ENCODE measurements at regions not wholly inside any gene's neighbourhood (a gene's known extent, or its start where the extent isn't known, plus 50 kb on each side); places are given as distances from the start of the nearest gene placed in this dataset.

GRCh38 chr1:168945870-168946269, 160.6 kb upstream of the ATP1B1 start:
- no peak overlapping the region for H3K4me3 ChIP-seq (ENCODE audit: low read depth, low read length)
- DNase-seq (ENCODE audit: low read depth), result no peak
- no peak for TF ChIP-seq CTCF (IDR thresholded peaks at IDR 0.05; ENCODE audit: insufficient read depth, low read length)

GRCh38 chr1:168947041-168947440, 159.4 kb upstream of the ATP1B1 start:
- no peak for TF ChIP-seq CTCF (IDR thresholded peaks at IDR 0.05; ENCODE audit: insufficient read depth, low read length)
- DNase-seq (ENCODE audit: low read depth), result no peak
- H3K4me3 ChIP-seq (ENCODE audit: low read depth, low read length), result no peak overlapping the region

- DNase-seq (ENCODE audit: low read depth), result no peak
- no peak for TF ChIP-seq CTCF (IDR thresholded peaks at IDR 0.05; ENCODE audit: insufficient read depth, low read length)
- no peak overlapping the region for H3K4me3 ChIP-seq (ENCODE audit: low read depth, low read length)
These were observed 156.8 kb upstream of the ATP1B1 start for GRCh38 chr1:168949672-168950071.

GRCh38 chr1:168957818-168958217, 148.7 kb upstream of the ATP1B1 start:
- no peak for DNase-seq (ENCODE audit: low read depth)
- no peak for TF ChIP-seq CTCF (IDR thresholded peaks at IDR 0.05; ENCODE audit: insufficient read depth, low read length)
- no peak overlapping the region for H3K4me3 ChIP-seq (ENCODE audit: low read depth, low read length)

DNA sequence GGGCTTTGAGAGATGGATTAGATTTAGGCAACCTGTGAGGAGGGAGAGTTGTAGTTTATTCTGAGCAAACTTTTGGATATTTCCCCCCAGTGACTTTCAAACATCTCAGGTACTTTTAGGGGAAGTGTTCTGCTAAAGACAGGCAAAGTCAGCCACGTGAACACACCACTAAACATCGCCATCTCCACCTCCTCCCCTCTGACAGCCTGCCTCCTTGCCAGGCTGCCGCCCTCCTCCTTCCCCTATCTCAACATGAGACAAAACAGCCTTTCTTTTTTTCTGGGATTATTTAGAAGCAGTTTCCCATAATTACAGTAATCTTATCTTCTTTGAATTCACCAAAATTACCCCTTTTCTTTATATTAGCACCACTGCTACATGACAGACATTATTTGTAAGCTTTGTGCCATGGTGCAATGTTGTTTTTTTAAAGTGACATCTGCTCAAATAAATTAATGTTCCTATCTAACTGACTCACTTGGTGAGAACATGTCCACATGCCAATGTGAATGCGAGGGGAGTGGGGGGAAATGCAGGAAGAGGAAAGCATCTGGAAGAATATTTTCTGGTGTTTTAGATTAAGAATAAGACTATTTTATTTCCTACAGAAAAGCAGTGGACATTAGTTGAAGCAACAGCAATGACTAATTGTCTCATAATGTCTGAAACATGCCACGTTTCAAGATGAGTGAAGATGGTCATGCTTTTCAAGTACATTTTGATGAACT, 147.8 kb upstream of the ATP1B1 start:
- no peak for TF ChIP-seq CTCF (IDR thresholded peaks at IDR 0.05; ENCODE audit: insufficient read depth, low read length)
- no peak for DNase-seq (ENCODE audit: low read depth)
- no peak overlapping the region for H3K4me3 ChIP-seq (ENCODE audit: low read depth, low read length)

DNA sequence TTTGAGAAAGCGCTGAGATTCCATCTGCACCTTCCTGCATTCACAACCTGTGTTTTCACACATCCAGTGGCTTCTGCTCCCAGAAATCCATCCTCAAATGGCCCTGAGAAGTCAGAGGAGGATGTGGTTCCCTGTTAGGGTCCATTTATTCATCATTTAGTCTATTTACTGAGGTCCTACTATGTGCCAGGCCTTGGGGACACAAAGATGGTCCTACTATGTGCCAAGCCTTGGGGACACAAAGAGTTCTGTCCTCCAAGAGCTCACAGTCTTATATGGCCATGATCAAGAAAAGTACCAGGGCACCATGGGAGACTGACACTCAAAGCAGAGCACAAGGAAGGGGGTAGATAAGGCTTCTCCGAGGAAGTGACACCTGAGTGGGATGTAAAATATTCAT, 147.1 kb upstream of the ATP1B1 start:
- TF ChIP-seq CTCF (IDR thresholded peaks at IDR 0.05; ENCODE audit: insufficient read depth, low read length), result no peak
- no peak for DNase-seq (ENCODE audit: low read depth)

DNA sequence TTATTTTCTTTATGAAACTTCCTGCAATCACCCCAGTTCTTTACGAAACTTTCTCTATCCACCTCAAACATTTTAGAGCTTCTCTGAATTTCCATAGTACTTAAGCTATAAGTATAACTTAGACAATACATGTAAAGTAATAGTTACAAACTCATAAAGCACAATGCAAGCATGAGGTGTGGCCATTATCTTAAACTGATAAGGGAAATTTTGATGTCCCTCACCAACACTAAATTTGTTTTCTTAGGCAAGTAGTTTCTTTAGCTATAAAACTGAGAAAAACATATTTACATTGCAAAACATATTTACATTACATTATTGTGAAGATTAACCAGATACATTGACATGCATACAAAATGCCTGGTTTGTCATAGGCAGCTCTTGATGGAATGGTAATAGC, 146.4 kb upstream of the ATP1B1 start:
- TF ChIP-seq CTCF (IDR thresholded peaks at IDR 0.05; ENCODE audit: insufficient read depth, low read length), result no peak
- no peak for DNase-seq (ENCODE audit: low read depth)
- no peak overlapping the region for H3K4me3 ChIP-seq (ENCODE audit: low read depth, low read length)

More for the DNA sequence above, 147.1 kb upstream of the ATP1B1 start:
- no peak overlapping the region for H3K4me3 ChIP-seq (ENCODE audit: low read depth, low read length)
